ENCODE measurements at regions not wholly inside any gene's neighbourhood (a gene's known extent, or its start where the extent isn't known, plus 50 kb on each side); places are given as distances from the start of the nearest gene placed in this dataset.

- no peak for DNase-seq
Observed at GRCh38 chr22:47344414-47344813, 582.0 kb downstream of the TBC1D22A start.

DNA sequence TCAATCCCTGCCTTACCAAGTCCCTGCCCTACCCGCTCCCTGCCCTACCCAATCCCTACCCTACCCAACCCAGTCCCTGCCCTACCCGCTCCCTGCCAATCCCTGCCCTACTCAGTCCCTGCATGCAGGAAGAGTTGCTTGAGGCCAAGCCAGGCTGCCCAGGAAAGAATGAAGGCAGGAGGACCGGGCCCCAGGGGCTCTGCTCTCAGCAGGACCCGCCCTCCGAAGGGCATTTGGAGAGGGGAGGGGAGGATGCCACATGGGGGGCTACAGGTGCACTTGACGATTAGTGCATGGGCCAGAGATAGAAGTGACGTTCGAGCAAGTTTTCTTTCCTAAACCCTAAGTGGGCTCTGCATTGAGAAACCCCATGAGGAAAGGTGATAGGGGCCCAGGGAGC, 581.2 kb downstream of the TBC1D22A start:
- DNase-seq: no peak

DNA sequence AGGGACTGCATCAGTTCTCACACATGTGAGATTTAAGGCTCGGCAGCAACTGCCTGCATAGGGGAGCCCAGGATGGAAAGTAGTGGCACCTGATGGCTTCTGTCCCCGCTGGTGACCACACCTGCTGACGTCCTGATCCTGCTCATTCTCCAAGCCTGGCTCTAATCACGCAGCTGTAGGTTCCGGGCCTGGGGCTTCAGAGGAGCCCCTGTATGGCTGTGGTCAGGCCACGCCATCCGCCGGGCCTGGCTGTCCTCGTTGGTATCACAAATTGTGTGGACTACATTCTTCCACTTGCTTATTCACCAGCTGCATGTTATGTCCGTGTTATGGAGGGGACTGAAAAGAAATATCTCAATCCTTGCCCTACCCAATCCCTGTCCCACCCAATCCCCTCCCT, 580.0 kb downstream of the TBC1D22A start:
- DNase-seq: no peak

DNA sequence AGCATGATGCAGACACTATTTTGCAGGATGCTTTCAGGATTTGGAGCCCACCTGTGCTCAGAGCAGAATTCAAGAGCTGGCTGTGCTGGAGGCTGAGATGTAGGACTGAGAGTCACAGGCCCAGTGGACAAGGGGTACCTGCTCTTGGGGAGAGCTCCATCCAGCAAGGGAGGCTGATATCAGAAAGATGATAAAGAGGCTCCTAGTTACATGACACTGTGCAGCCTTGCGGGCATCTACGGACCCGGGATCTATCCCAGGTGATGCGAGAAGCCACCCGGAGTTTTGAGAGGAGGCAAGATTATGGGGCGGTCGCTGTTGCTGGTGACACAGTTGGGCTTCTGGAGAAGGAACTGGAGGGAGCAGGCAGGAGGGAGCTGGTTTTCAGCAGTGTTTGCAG, 579.0 kb downstream of the TBC1D22A start:
- DNase-seq: no peak

GRCh38 chr22:47340851-47341436, 578.5 kb downstream of the TBC1D22A start:
- no peak for DNase-seq

GRCh38 chr22:47337161-47337621, 574.7 kb downstream of the TBC1D22A start:
- DNase-seq: no peak

DNA sequence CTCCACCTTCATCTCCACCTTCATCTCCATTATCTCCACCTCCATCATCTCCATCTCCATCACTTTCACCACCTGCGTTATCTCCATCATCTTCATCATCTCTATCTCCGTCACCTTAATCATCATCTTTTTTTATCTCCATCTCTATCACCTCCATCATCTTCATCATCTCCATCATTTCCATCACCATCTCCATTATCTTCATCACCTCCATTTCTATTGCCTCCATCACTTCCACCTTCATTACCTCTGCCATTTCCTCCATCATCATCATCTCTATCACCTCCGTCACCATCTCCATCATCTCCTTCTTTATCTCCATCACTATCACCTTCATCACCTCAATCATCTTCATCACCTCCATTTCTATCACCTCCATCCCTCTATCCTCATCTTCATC, 573.5 kb downstream of the TBC1D22A start:
- DNase-seq: no peak

DNA sequence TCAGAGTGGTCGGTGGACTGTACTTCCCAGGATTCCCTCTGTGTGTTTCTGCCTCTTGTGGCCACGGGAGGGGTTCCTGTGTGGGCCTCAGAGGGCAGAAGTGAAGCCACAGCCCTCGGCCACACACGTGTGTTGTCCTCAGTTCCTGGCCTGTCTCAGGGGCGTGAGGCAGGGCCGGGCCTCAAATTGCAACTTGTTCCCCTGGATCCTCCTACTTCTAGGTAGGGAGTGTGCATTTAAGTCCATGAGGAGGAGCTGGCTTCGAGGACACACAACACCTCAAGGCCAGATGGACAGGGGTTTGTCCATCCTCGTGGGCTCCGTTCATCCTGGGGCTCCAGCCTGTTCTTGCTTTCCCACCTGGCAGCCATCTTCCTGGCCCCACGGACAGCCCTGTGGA, 573.0 kb downstream of the TBC1D22A start:
- DNase-seq: no peak

DNA sequence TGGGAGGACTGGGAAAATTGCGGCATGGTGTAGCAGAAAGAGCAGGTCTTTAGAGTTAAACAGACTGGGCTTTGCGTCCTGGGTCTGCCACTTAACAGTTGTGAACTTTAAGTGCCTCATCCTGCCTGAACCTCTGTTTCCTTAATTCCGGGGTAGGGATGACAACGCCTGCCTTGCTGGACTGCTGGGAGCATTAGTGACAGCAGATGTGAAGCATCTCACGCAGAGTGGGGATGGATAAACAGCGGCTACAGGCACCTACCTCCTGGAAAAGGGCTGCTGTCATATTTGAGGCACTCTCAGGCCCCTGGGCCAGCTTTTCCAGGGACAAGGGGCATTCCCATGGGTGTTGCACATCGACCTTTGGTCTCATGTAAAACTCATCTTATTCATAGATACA, 572.2 kb downstream of the TBC1D22A start:
- DNase-seq: no peak

DNA sequence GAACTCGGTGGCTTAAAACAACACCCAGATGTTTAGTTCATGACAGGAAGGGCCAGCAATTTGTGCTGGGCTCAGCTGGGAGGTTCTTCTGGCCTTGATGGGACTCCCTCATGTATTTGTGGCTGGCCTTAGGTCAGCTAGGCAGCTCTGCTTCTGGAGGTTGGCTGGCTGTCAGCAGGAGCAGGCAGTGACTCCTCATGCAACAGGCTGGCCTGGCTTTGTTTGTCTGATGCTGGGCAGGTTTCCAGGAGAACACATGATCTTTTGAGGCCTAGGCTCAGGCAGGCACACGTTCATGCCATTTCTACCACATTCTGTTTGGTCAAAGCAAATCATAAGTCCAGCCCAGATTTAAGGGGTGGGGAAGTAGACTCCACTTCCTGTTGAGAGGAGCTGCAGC, 571.2 kb downstream of the TBC1D22A start:
- DNase-seq: no peak

GRCh38 chr22:47332246-47332980, 570.0 kb downstream of the TBC1D22A start:
- no peak for DNase-seq

- no peak for DNase-seq
Observed at GRCh38 chr22:47331750-47332149, 569.3 kb downstream of the TBC1D22A start.

GRCh38 chr22:47329727-47330650, 567.5 kb downstream of the TBC1D22A start:
- DNase-seq: no peak

DNA sequence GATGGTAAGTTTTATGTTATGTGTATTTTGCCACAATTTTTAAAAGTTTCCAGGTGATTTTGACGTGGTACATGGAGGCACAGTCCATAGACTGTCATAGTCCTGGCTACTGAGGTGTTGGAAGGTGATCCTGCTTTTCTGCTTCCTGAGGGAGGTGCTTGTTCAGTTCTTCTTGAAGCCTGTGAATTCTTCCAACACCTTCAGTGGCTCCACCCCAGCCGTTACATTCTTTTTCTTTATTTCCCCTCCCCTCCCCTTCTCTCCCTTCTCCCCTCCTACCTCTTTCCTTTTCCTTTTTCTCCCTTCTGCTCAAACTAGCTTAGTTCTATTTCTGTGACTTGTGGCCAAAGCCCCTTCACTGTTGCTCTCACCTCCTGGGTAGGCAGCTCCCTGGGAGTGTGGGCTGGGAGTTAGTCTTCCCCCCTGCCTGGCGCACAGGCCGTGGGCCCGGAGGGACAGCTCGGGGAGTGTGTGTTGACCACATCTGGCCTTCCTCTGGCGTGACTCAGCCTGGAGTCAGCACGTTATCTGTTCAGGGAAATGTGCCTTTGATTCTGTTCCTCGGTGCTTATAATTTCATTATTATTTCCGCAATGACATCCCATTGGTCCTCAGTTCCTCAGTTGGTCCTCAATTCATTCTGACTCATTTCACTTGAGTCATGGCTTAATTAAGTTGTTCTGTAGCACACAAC, 566.2 kb downstream of the TBC1D22A start:
- DNase-seq: no peak

GRCh38 chr22:47327241-47327640, 564.8 kb downstream of the TBC1D22A start:
- DNase-seq: no peak

- no peak for DNase-seq
Observed at GRCh38 chr22:47325249-47325648, 562.8 kb downstream of the TBC1D22A start.

GRCh38 chr22:47324435-47324990, 562.1 kb downstream of the TBC1D22A start:
- no peak for DNase-seq

DNA sequence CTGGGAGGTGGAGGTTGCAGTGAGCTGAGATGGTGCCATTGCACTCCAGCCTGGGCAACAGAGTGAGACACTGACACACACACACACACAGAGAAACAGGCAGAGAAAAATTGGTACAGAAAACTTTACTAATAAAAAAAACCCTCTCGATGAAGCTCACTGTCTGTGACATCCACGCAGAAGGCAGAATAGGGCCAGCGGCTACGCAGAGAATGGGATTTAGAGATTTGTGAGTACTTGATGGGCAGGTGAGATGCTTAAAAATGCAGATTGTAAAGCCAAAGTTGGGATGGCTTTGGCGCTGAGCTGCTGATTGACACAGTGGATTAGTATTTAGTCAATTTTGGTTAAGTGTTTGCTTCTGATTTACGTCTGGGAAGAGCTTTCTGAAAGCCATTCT, 561.1 kb downstream of the TBC1D22A start:
- DNase-seq: no peak

GRCh38 chr22:47322854-47323253, 560.4 kb downstream of the TBC1D22A start:
- no peak for DNase-seq

- no peak for DNase-seq
Observed at GRCh38 chr22:47320560-47320959, 558.1 kb downstream of the TBC1D22A start.

DNA sequence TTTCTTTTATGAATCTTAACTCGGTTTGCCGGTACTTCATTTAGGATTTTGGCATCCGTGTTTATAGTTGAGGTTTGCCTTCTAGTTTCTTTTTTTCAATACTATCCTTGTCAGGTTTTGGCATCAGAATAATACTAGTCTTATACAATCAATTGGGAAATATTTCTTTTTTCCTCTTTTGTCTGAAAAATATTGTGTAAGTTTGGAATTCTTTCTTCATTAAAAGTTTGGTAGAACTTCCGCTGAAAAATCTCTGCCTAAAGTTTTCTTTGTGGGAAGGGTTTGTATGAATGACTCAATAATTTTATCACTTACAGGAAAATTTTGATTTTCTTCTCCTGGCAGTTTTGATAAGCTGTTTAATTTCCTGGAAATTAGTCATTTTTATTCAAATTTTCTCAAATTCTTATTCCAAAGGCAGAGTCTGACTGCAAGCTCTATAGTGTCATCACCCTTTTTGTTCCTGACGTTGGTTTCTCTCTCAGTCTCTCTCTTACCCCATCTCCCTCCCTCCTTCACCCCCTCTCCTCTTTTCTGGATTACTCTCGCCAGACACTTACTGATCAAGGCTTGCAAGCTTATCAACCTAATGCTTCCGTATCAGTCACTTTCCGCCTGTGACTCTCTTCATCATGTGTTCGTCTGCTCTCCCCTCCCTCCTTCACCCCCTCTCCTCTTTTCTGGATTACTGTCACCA, 555.7 kb downstream of the TBC1D22A start:
- no peak for DNase-seq

DNA sequence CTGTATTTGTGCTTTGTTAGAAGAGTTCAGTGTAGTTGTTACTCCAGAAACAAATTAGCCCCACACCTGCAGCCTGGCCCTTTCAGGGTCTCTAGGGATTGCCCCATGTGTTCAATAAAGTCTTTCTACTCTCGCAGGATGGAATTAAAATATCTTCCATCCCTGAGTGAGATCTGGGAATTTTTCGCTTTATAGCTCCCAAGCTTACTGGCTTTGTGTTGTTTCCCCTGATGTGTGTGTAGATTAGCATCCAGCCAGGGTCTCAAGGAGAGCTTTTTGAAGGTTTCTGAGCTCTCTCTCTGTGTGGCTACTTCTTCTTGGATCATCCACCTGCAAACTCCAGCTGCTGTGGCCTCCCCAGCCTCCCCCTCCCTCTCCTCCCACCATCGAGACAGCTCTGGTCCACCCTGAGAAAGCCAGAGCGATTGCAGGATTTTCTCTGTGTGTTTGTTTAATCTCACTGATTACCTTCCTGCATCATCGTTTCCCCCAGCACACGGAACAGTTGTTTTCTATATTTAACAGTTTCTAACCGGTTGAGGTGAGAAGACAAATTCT, 553.5 kb downstream of the TBC1D22A start:
- no peak for DNase-seq
